ENCODE measurements at regions not wholly inside any gene's neighbourhood (a gene's known extent, or its start where the extent isn't known, plus 50 kb on each side); places are given as distances from the start of the nearest gene placed in this dataset.

DNA sequence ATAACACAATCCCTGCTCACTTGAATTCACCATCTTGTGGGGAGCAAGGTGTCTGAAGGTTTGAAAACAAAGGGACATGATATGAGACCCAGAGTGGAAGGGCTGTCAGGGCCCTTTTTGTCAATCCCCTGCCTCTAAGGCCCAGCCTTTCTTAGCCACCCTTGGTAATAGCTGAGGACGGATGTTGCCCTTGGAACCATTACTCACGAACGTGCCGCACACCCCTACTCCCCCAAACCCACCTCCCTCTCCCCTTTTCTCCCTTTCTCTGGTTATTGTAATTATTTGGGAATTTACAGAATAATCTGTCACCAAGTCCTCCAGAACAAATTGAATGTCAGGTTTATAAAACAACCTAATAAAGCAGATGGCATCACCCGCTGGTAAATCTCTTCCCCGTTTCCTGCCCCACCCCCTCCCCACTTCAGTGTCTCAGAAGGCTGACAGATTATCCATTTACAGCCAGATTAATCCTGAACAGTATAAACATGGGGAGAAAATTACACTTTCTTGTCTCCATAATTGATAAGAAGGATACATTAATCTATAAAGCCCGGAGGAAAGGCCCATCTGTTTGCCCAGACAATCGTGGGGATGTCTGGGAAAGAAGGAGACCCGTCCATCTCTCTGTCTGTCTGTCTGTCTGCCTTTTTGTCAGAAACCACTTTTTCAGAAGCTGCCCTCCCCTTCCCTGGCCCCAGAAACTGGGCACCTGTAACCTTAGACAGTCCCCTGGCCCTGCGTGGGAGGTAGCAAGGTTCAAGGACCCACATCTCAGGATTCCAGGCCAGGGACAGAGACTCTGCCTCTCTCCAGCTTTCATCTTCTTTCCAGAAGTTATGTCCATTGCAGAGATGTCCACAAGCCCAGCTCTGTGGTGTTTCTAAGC is 60.6 kb upstream of the CD34 start:
- ChIA-PET CTCF (interaction anchor here (1.1 kb wide), 1 partner anchor 87 kb away, joined by 3 read pairs; no protein-coding TSS in a partner anchor), POLR2A (no interaction called here)

DNA sequence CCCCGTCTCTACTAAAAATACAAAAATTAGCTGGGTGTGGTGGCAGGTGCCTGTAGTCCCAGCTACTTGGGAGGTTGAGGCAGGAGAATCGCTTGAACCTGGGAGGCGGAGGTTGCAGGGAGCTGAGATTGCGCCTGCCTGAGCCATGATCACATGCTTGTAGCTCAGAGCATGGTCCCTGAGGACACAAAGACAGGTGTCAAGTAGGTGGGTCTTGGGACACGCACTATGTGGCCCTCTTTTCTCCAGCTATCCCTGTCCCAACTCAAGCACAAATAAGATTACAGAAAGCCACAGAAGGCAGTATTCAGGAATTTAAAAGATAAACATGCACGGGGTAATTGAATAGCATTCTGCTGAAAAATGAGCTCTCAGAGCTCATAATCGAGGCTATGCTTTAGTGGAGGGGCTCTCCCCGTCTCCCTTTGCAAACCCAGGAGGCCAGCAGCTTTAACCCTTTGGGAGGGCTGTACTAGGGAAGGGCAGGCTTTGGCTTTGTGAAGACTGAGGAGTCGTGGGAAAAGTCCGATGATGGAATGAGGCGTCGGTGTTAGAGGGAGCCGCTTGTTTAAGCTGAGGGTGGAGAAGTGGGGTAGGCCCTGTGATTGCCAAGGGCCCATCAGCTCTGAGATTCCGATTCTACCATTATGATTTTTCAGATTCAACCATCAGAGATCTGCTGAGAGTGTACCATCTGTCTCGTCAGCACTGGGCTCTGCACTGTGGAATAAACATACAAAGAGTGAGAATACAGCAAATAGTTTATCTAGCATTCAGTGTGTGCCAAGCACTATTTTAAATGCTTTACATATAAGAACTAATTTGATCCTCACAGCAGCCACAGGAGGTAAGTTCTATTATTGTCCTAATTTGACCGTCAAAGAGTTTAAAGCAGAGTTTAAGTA is 59.7 kb upstream of the CD34 start:
- POLR2A ChIA-PET: no interaction called here
- CTCF ChIA-PET: interaction anchor here (1.2 kb wide), 1 partner anchor 84 kb away, joined by 4 read pairs; no protein-coding TSS in a partner anchor

DNA sequence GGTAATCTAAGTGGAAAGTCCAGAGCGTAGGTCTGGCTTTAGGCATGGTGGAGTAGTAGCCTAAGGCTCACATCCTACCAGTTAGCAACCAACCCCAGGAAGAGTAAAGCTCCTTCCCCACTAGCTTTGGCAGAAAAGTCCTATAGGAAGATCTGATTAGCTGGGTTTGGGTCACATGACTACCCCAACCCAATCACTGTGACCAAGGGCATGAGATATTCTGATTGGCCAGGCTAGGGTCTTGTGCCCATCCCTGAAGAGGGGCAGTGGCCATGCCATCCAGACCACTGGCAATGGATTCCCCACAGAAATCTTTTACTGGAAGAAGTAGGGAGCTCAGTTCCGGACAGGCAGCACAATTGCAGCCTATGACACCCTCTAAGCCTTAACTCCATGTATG is 58.6 kb upstream of the CD34 start:
- CTCF ChIA-PET: interaction anchor here (0.6 to 1.2 kb wide), 3 partner anchors 26 to 84 kb away, joined by 3 to 5 read pairs (median 4); no protein-coding TSS in a partner anchor

DNA sequence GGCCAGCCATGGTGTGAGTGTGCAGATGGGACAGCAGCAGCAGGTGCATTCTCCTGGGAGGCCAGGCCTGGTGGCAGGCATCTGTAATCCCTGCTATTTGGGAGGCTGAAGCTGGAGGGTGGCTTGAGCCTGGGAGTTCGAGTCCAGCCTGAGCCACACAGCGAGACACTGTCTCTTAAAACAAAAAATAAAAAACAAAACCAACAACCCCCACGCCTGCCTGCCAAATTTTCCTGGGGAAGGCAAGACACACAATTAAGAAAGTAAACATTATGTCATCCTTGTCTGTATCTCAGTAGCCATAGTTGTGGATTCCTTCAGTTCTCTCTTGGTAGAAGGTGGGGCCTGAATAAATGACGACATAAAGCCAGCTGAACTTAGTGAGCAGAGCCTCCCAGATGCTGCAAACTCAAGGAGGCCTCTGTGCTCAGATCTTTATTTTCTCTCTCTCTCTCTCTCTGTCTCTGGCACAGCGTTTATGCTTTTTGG is 57.6 kb upstream of the CD34 start:
- ChIA-PET CTCF (interaction anchor here (0.7 to 1.0 kb wide), 2 partner anchors 56 to 83 kb away, joined by 3 to 6 read pairs; no protein-coding TSS in a partner anchor), POLR2A (no interaction called here)

More for the DNA sequence above, 58.6 kb upstream of the CD34 start:
- POLR2A ChIA-PET: no interaction called here

DNA sequence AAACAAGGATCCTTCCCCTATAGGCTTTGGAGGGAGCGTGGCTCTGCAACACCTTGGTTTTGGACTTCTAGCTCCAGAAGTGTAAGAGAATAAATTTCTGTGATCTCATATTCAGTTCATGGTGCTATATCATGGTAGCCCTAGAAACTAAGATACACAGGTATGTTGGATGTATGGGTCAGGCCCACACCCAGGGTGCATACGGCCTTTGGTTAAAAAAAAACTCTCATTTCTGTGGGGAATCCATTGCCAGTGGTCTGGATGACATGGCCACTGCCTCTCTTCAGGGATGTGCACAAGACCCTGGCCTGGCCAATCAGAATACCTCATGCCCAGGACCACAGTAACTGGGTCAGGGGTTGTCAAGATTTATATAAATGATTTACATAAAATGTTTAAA is 56.8 kb upstream of the CD34 start:
- CTCF ChIA-PET: interaction anchor here (0.6 kb wide), 1 partner anchor 172 kb away, joined by 3 read pairs; no protein-coding TSS in a partner anchor
- POLR2A ChIA-PET: no interaction called here

DNA sequence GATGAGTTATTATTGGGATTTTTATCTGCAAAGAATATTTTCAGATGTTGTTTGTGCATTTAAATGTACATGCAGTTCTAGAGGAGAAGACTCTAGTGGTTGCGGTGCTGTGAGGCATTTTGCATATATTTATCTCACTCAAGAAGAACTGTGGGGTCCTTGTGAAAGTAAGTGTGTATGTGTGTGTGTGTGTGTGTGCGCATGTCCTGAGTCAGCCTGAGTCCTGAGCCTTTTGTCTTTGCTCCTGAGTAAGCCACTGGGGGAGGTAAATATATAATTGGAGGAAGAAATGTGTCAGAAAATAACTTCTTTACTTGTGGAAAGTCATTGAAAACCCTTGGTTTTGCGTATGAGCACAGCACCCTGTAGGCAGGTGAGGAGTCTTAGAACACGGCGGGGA is 55.6 kb upstream of the CD34 start:
- CTCF ChIA-PET: no interaction called here
- POLR2A ChIA-PET: no interaction called here

GRCh38 chr1:207965392-207966387 is 54.8 kb upstream of the CD34 start:
- CTCF ChIA-PET: interaction anchor here (2.9 to 9.3 kb wide), 2 partner anchors 80 to 135 kb away, joined by 21 to 105 read pairs; no protein-coding TSS in a partner anchor
- POLR2A ChIA-PET: no interaction called here

GRCh38 chr1:207964195-207964966 is 53.5 kb upstream of the CD34 start:
- ChIA-PET POLR2A (no interaction called here), CTCF (interaction anchor here (0.5 to 9.3 kb wide), 12 partner anchors 54 to 1290 kb away, joined by 3 to 105 read pairs (median 6); partner anchors contain the start of gene CD34)

DNA sequence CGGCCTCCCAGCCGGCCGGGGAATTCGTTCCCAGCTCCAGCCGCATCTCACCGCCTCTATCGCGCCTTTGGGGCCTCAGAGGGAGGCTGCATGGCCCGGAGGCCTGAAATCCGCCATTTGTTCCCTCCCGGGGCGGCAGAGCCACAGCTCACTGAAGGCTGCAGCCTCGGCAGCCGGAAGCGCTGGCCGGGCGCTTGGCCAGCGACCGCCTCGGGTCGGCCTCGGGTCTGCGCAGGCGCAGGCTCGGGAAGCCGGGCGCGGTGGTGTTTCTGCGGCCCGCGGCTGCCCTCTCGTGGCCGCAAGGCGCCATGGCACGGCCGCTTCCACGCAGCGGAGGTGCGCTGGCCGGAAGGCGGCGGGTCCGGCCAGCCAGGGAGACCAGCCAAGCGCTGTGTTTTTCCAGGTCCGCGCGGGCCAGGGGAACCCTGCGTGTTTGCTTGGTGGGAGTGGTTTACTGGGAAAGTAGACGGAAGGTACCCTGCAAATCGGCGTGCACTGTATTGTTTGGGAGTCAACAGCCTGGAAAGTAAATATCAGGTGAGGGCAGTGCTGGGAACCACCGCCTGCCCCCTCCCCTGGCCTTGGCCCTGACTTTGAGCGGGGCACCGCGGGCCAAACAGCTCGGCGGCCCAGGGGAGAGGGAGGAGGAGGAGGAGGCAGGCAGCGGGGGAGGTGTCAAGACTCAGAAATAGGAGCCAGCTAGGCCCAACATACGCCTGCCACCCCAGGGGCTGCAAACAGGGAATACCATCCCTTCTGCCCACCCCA is 52.7 kb upstream of the CD34 start:
- ChIA-PET CTCF (interaction anchor here (0.7 to 9.3 kb wide), 26 partner anchors 11 to 1291 kb away, joined by 3 to 105 read pairs (median 5); partner anchors contain the start of gene CD34), POLR2A (interaction anchor here (0.6 to 1.4 kb wide), 3 partner anchors 79 to 166 kb away, joined by 3 to 6 read pairs (median 4); no protein-coding TSS in a partner anchor)

DNA sequence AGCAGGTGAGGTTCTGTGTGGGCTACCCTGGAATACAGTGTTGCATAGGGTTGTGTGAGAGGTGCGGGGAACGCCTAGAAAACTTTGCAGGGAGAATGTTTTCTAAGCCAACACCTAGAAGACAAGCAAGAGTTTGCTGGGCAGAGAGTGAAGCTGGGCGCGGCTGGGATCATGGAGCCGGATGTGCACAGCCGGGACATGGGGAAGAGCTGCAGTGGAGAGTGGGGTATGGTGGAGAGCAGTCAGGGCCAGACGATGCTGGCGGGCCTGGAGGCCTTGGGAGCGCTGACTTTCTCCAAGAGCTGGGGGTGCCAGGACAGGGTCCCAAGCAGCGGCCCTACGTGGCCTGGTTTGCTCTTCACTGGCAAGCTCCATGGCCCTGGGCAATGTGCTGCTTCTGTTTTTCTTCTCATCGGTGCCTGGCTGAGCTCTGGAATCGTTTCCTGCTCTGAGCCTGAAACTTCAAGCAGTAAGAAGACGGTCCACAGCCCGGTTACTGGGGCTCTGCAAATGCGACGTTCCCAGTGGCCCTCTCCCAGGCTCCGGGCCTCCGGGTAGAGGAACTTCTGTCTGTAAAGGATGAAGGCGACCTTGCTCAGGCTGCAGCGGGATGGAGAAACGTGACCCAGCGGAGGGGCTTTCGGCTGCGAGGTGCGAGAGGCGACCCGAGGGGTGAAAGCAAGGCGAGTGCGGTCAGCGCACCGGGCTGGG is 51.9 kb upstream of the CD34 start:
- POLR2A ChIA-PET: interaction anchor here (0.6 to 1.4 kb wide), 3 partner anchors 78 to 166 kb away, joined by 3 to 6 read pairs (median 4); no protein-coding TSS in a partner anchor

More for the DNA sequence above, 51.9 kb upstream of the CD34 start:
- CTCF ChIA-PET: interaction anchor here (0.7 to 9.3 kb wide), 23 partner anchors 10 to 165 kb away, joined by 3 to 105 read pairs (median 5); partner anchors contain the start of gene CD34

All from activated CD8-positive, alpha-beta memory T cell treated with anti-CD3 and anti-CD28 coated beads for 36 hours (primary cell).